T-cell (primary cell): ENCODE measurements at regions not wholly inside any gene's neighbourhood (a gene's known extent, or its start where the extent isn't known, plus 50 kb on each side); places are given as distances from the start of the nearest gene placed in this dataset.

Source experiments
- ATAC-seq, 4 experiments: fragments of 200-7000 bp in 3 of 4; fragments of 150-1000 bp in 1 of 4; cut with Tn5 transposase; replicated peaks in 1 of 4; 1 replicate in 3 of 4; 2 replicates in 1 of 4; pipeline ENCODE4 v1.10.0; 2021; ENCODE audit warnings: moderate library complexity in 3 of 4, mild to moderate bottlenecking in 2 of 4, moderate number of reproducible peaks in 1 of 4
- CTCF ChIA-PET, 2 donors: fragments of 300-600 bp; sonication (Branson Sonifier 250); formaldehyde crosslinking; loops; one replicate each; lab custom pipeline; 2022; ENCODE audit warnings: antibody characterized with exemption in 2 of 2; lab: Charles Lee
- POLR2A ChIA-PET, 2 donors: fragments of 300-600 bp; sonication (Branson Sonifier 250); formaldehyde crosslinking; loops; one replicate each; lab custom pipeline; 2022; ENCODE audit warnings: antibody characterized with exemption in 2 of 2; lab: Charles Lee
- DNase-seq, 35 experiments: peaks; one replicate each; pipeline versions ENCODE4 v3.0.0 to v3.0.0-alpha.2; 2013 to 2023
- H3K27ac ChIP-seq: one replicate; pipeline ENCODE4 v1.5.1; 2013; ENCODE audit warnings: low read length
- H3K27me3 ChIP-seq, 2 experiments: replicated peaks in 1 of 2; 1 replicate in 1 of 2; 2 replicates in 1 of 2; pipeline versions ENCODE4 v1.6.1 to v1.7.0; 2013; ENCODE audit warnings: low read length in 1 of 2, mixed read lengths in 1 of 2; ENCODE audit not compliant: control insufficient read depth in 2 of 2, insufficient read depth in 2 of 2; ENCODE audit errors: extremely low read depth in 1 of 2
- H3K36me3 ChIP-seq, 2 donors: 1 replicate in 1 of 2; 2 replicates in 1 of 2; pipeline versions ENCODE4 v1.6.1 to v1.7.0; 2013; ENCODE audit warnings: low read length in 1 of 2; ENCODE audit not compliant: control insufficient read depth in 2 of 2, insufficient read depth in 1 of 2; ENCODE audit errors: extremely low read depth in 1 of 2
- H3K4me1 ChIP-seq, 2 experiments: 1 replicate in 1 of 2; 2 replicates in 1 of 2; pipeline versions ENCODE4 v1.6.1 to v1.7.0; 2013; ENCODE audit warnings: low read length in 2 of 2, mixed read lengths in 1 of 2; ENCODE audit not compliant: insufficient read depth in 2 of 2, control insufficient read depth in 1 of 2; ENCODE audit errors: extremely low read depth in 1 of 2
- H3K4me3 ChIP-seq, 2 donors: 1 replicate in 1 of 2; 2 replicates in 1 of 2; pipeline versions ENCODE4 v1.5.1 to v1.7.0; 2013; ENCODE audit warnings: mild to moderate bottlenecking in 2 of 2, low read length in 1 of 2, moderate library complexity in 1 of 2; ENCODE audit not compliant: control insufficient read depth in 1 of 2; ENCODE audit errors: extremely low read depth in 1 of 2
- H3K9me3 ChIP-seq: 2 replicates; pipeline ENCODE4 v1.7.0; 2013
- H3K27ac Mint-ChIP-seq, 2 donors: one replicate each; pipeline ENCODE4 v1.8.0; 2020 to 2021; ENCODE audit warnings: mild to moderate bottlenecking in 2 of 2, mixed read lengths in 2 of 2
- H3K27me3 Mint-ChIP-seq, 2 donors: one replicate each; pipeline ENCODE4 v1.8.0; 2021 to 2022; ENCODE audit warnings: mixed read lengths in 2 of 2
- H3K36me3 Mint-ChIP-seq: one replicate; pipeline ENCODE4 v1.8.0; 2021; ENCODE audit warnings: mixed read lengths
- H3K4me1 Mint-ChIP-seq, 3 donors: one replicate each; pipeline ENCODE4 v1.8.0; 2020 to 2022; ENCODE audit warnings: mixed read lengths in 3 of 3, mild to moderate bottlenecking in 1 of 3
- H3K4me3 Mint-ChIP-seq, 3 donors: one replicate each; pipeline ENCODE4 v1.8.0; 2020 to 2022; ENCODE audit warnings: mild to moderate bottlenecking in 3 of 3, mixed read lengths in 3 of 3, moderate library complexity in 3 of 3
- H3K9me3 Mint-ChIP-seq, 3 donors: one replicate each; pipeline ENCODE4 v1.8.0; 2020 to 2022; ENCODE audit warnings: mixed read lengths in 3 of 3
- WGBS: methylation state at CpG from one replicate; pipeline ENCODE4 v1.1.5; 2013; ENCODE audit warnings: missing lambda C conversion rate; ENCODE audit not compliant: insufficient coverage; 5-methylcytosine and 5-hydroxymethylcytosine counted together

- WGBS: 72% methylated on average over 9 of the region's 14 CpGs
- Mint-ChIP-seq H3K27me3 (no peaks in the 10 kb centered on the region), H3K27ac (no peak overlapping the region), H3K4me1 (no peaks in the 10 kb centered on the region), H3K9me3 (no peaks in the 10 kb centered on the region), H3K4me3 (no peak overlapping the region), H3K36me3 (no peaks in the 10 kb centered on the region)
- no peaks in the 10 kb centered on the region for H3K36me3 ChIP-seq
- no peaks in the 10 kb centered on the region for H3K9me3 ChIP-seq
- no peak for DNase-seq
- ChIA-PET POLR2A (no interaction called here), CTCF (no interaction called here)
- no peaks in the 10 kb centered on the region for H3K4me1 ChIP-seq
- no peak overlapping the region for H3K27ac ChIP-seq
- no peak for ATAC-seq
- H3K4me3 ChIP-seq: no peak overlapping the region
- H3K27me3 ChIP-seq: peaks cover 0 to 12% of the 10 kb centered on the region in 2 experiments
Observed at GRCh38 chr2:120994301-120994995, 258.8 kb downstream of the GLI2 start.

- 85% methylated on average over 3 of the region's 7 CpGs for WGBS
- no peak overlapping the region for H3K27ac Mint-ChIP-seq
Observed at GRCh38 chr2:120995152-120995551, 259.5 kb downstream of the GLI2 start.

GRCh38 chr2:120995656-120996190, 260.1 kb downstream of the GLI2 start:
- Mint-ChIP-seq H3K27me3 (no peaks in the 10 kb centered on the region), H3K36me3 (no peaks in the 10 kb centered on the region), H3K4me3 (no peak overlapping the region), H3K27ac (no peak overlapping the region), H3K4me1 (no peaks in the 10 kb centered on the region), H3K9me3 (no peaks in the 10 kb centered on the region)
- no peak overlapping the region for H3K27ac ChIP-seq
- no peaks in the 10 kb centered on the region for H3K36me3 ChIP-seq
- H3K27me3 ChIP-seq: peaks cover 0 to 10% of the 10 kb centered on the region in 2 experiments
- ATAC-seq: no peak
- no peak overlapping the region for H3K4me3 ChIP-seq
- no peak for DNase-seq
- ChIA-PET CTCF (no interaction called here), POLR2A (no interaction called here)
- 92% methylated on average over 12 of the region's 15 CpGs for WGBS
- H3K4me1 ChIP-seq: no peaks in the 10 kb centered on the region
- H3K9me3 ChIP-seq: no peaks in the 10 kb centered on the region

More at GRCh38 chr2:120995152-120995551, 259.5 kb downstream of the GLI2 start:
- no peak for DNase-seq
- Mint-ChIP-seq H3K4me3 (no peak overlapping the region), H3K9me3 (no peaks in the 10 kb centered on the region), H3K4me1 (no peaks in the 10 kb centered on the region), H3K36me3 (no peaks in the 10 kb centered on the region), H3K27me3 (no peaks in the 10 kb centered on the region)
- Histone ChIP-seq H3K9me3 (no peaks in the 10 kb centered on the region), H3K4me3 (no peak overlapping the region), H3K27ac (no peak overlapping the region), H3K27me3 (peaks cover 0 to 12% of the 10 kb centered on the region in 2 experiments), H3K4me1 (no peaks in the 10 kb centered on the region), H3K36me3 (no peaks in the 10 kb centered on the region)
- ChIA-PET CTCF (no interaction called here), POLR2A (no interaction called here)
- ATAC-seq: no peak

GRCh38 chr2:120999377-121000097, 263.9 kb downstream of the GLI2 start:
- POLR2A ChIA-PET: interaction anchor here in 1 of 2 donors (0.6 kb wide), 1 partner anchor 68 kb away, joined by 3 read pairs; no protein-coding TSS in a partner anchor
- no peaks in the 10 kb centered on the region for H3K9me3 Mint-ChIP-seq
- 51% methylated on average over 4 of the region's 6 CpGs for WGBS

GRCh38 chr2:121000804-121001203, 265.1 kb downstream of the GLI2 start:
- DNase-seq: no peak
- Mint-ChIP-seq H3K27ac (no peak overlapping the region), H3K4me3 (no peak overlapping the region), H3K9me3 (no peaks in the 10 kb centered on the region), H3K4me1 (no peaks in the 10 kb centered on the region), H3K27me3 (peaks cover 4 to 11% of the 10 kb centered on the region in 2 donors), H3K36me3 (no peaks in the 10 kb centered on the region)
- ChIA-PET POLR2A (no interaction called here), CTCF (no interaction called here)
- Histone ChIP-seq H3K4me3 (no peak overlapping the region), H3K27ac (no peak overlapping the region), H3K36me3 (no peaks in the 10 kb centered on the region), H3K9me3 (no peaks in the 10 kb centered on the region), H3K4me1 (no peaks in the 10 kb centered on the region), H3K27me3 (peaks cover 0 to 10% of the 10 kb centered on the region in 2 experiments)
- ATAC-seq: no peak
- no CpG with 5 or more reads among the region's 3 CpGs for WGBS

More at GRCh38 chr2:120999377-121000097, 263.9 kb downstream of the GLI2 start:
- Histone ChIP-seq H3K4me1 (no peaks in the 10 kb centered on the region), H3K27me3 (peaks cover 0 to 6% of the 10 kb centered on the region in 2 experiments), H3K4me3 (no peak overlapping the region), H3K9me3 (no peaks in the 10 kb centered on the region), H3K27ac (no peak overlapping the region), H3K36me3 (no peaks in the 10 kb centered on the region)
- H3K27me3 Mint-ChIP-seq: peaks cover 2 to 4% of the 10 kb centered on the region in 2 donors
- no peak for ATAC-seq
- no peak for DNase-seq
- CTCF ChIA-PET: no interaction called here
- no peak overlapping the region for H3K4me3 Mint-ChIP-seq
- H3K27ac Mint-ChIP-seq: no peak overlapping the region
- no peaks in the 10 kb centered on the region for H3K36me3 Mint-ChIP-seq
- H3K4me1 Mint-ChIP-seq: no peaks in the 10 kb centered on the region

- Histone ChIP-seq H3K4me1 (no peaks in the 10 kb centered on the region), H3K9me3 (no peaks in the 10 kb centered on the region), H3K4me3 (no peak overlapping the region), H3K27me3 (peaks cover 0 to 13% of the 10 kb centered on the region in 2 experiments), H3K27ac (no peak overlapping the region), H3K36me3 (no peaks in the 10 kb centered on the region)
- Mint-ChIP-seq H3K36me3 (no peaks in the 10 kb centered on the region), H3K9me3 (no peaks in the 10 kb centered on the region), H3K4me1 (no peaks in the 10 kb centered on the region), H3K27me3 (peaks cover 4 to 12% of the 10 kb centered on the region in 2 donors), H3K4me3 (no peak overlapping the region), H3K27ac (no peak overlapping the region)
- POLR2A ChIA-PET: no interaction called here
- ATAC-seq (no peak), DNase-seq (no peak)
- CTCF ChIA-PET: interaction anchor here in 1 of 2 donors (0.5 kb wide), 1 partner anchor 81 kb away, joined by 3 read pairs; no protein-coding TSS in a partner anchor
Observed at GRCh38 chr2:121001641-121002040, 266.0 kb downstream of the GLI2 start.
